ENCODE measurements at regions not wholly inside any gene's neighbourhood (a gene's known extent, or its start where the extent isn't known, plus 50 kb on each side); places are given as distances from the start of the nearest gene placed in this dataset.

GRCh38 chr4:3361896-3362295, 69.1 kb downstream of the RGS12 start:
- peaks cover 8% of the 10 kb centered on the region; the same call in 1 of the 2 replicates for H3K9me3 ChIP-seq (ENCODE audit: low read depth, low read length)
- H3K9ac ChIP-seq (ENCODE audit: insufficient read length), result no peak overlapping the region
- no peaks in the 10 kb centered on the region; the same call in 1 of the 2 replicates for H3K36me3 ChIP-seq (ENCODE audit: insufficient read depth, low read length)

GRCh38 chr4:3362431-3363287, 69.8 kb downstream of the RGS12 start:
- no peak overlapping the region for H3K9ac ChIP-seq (ENCODE audit: insufficient read length)
- H3K27ac ChIP-seq, result no peak overlapping the region
- no peak overlapping the region for H3K4me3 ChIP-seq
- no peak for TF ChIP-seq FOXP2 (optimal IDR thresholded peaks at IDR 0.05; ENCODE audit: control extremely low read depth, extremely low read length, insufficient read depth)
- TF ChIP-seq POLR2AphosphoS5 (IDR thresholded peaks at IDR 0.05; ENCODE audit: borderline replicate concordance, low read depth, low read length), result no peak
- no peak for TF ChIP-seq EZH2 (IDR thresholded peaks at IDR 0.05)
- H3K9me3 ChIP-seq (ENCODE audit: low read depth, low read length), result peaks cover under 1% of the 10 kb centered on the region; the same call in 1 of the 2 replicates
- no peak for DNase-seq (ENCODE audit: low read depth, low spot score)
- H3K36me3 ChIP-seq (ENCODE audit: insufficient read depth, low read length), result no peaks in the 10 kb centered on the region

More at GRCh38 chr4:3361896-3362295, 69.1 kb downstream of the RGS12 start:
- TF ChIP-seq EZH2 (IDR thresholded peaks at IDR 0.05) (no peak), FOXP2 (optimal IDR thresholded peaks at IDR 0.05; ENCODE audit: control extremely low read depth, extremely low read length, insufficient read depth) (no peak), POLR2AphosphoS5 (IDR thresholded peaks at IDR 0.05; ENCODE audit: borderline replicate concordance, low read depth, low read length) (no peak)
- Histone ChIP-seq H3K4me3 (no peak overlapping the region), H3K27ac (no peak overlapping the region)
- no peak for DNase-seq (ENCODE audit: low read depth, low spot score)

GRCh38 chr4:3363411-3364141, 70.8 kb downstream of the RGS12 start:
- Histone ChIP-seq H3K36me3 (ENCODE audit: insufficient read depth, low read length) (no peaks in the 10 kb centered on the region), H3K9me3 (ENCODE audit: low read depth, low read length) (no peaks in the 10 kb centered on the region), H3K9ac (ENCODE audit: insufficient read length) (no peak overlapping the region), H3K4me3 (no peak overlapping the region), H3K27ac (no peak overlapping the region)
- no peak for DNase-seq (ENCODE audit: low read depth, low spot score)
- no peak for TF ChIP-seq FOXP2 (optimal IDR thresholded peaks at IDR 0.05; ENCODE audit: control extremely low read depth, extremely low read length, insufficient read depth)
- no peak for TF ChIP-seq POLR2AphosphoS5 (IDR thresholded peaks at IDR 0.05; ENCODE audit: borderline replicate concordance, low read depth, low read length)
- TF ChIP-seq EZH2 (IDR thresholded peaks at IDR 0.05), result no peak

DNA sequence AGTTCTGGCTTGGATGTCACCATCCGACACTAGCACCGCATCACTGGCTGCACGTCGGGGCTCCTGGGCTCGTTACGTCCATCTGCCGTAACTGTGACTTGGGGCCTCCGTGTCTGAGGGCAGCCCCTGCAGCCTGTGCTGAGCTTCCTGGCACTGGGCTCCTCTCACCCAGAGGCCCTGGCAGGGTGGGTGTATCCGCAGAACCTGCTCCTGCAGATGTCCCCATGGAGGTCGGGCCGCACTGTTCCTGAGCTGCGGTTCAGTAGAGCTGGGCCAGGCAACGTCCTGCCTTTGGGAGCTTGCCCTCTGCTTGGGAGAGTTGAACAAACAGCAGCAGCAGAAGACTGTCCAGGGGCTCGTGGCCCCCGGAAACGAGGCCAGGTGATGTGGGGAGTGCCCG, 71.4 kb downstream of the RGS12 start:
- no peak for DNase-seq (ENCODE audit: low read depth, low spot score)
- Histone ChIP-seq H3K27ac (no peak overlapping the region), H3K9ac (ENCODE audit: insufficient read length) (no peak overlapping the region), H3K36me3 (ENCODE audit: insufficient read depth, low read length) (no peaks in the 10 kb centered on the region), H3K4me3 (no peak overlapping the region), H3K9me3 (ENCODE audit: low read depth, low read length) (no peaks in the 10 kb centered on the region)
- TF ChIP-seq FOXP2 (optimal IDR thresholded peaks at IDR 0.05; ENCODE audit: control extremely low read depth, extremely low read length, insufficient read depth) (no peak), POLR2AphosphoS5 (IDR thresholded peaks at IDR 0.05; ENCODE audit: borderline replicate concordance, low read depth, low read length) (no peak), EZH2 (IDR thresholded peaks at IDR 0.05) (no peak)

DNA sequence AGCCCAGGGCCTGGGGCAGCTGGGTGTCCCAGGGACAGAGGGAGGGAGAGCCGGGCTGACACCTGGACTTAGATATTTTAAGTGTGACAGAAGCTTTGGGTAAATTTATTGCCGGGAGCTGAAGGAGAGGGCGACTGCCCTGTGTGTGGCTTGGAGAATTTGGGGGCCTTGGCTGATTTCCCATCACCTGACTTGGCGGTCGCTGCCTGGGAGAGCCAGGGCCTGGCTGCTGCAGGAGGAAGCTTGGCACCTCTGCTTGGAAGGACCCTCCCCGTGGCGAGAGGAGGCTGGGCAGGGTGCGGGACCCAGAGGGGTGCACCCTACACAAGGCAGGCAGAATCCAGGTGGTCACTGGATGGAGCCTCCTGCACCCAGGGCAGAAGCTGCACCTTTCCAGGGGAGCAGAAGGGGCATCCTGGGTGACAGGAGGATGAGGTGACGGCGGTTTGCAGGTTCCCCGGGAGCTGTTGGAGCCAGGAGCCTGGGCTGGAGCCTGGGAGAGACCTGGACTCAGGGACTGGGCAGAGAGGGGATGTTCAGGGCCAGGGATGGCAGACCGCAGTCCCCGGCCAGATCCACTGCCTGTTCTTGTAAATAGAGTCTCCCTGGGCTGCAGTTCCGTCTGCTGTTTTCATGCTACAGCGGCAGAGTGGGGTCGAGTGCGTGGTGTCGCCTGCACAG, 72.0 kb downstream of the RGS12 start:
- no peak for DNase-seq (ENCODE audit: low read depth, low spot score)
- Histone ChIP-seq H3K27ac (no peak overlapping the region), H3K9me3 (ENCODE audit: low read depth, low read length) (no peaks in the 10 kb centered on the region), H3K36me3 (ENCODE audit: insufficient read depth, low read length) (no peaks in the 10 kb centered on the region), H3K9ac (ENCODE audit: insufficient read length) (no peak overlapping the region), H3K4me3 (no peak overlapping the region)
- TF ChIP-seq POLR2AphosphoS5 (IDR thresholded peaks at IDR 0.05; ENCODE audit: borderline replicate concordance, low read depth, low read length) (no peak), EZH2 (IDR thresholded peaks at IDR 0.05) (no peak), FOXP2 (optimal IDR thresholded peaks at IDR 0.05; ENCODE audit: control extremely low read depth, extremely low read length, insufficient read depth) (no peak)

GRCh38 chr4:3365326-3365725, 72.5 kb downstream of the RGS12 start:
- Histone ChIP-seq H3K4me3 (no peak overlapping the region), H3K9me3 (ENCODE audit: low read depth, low read length) (no peaks in the 10 kb centered on the region), H3K9ac (ENCODE audit: insufficient read length) (no peak overlapping the region), H3K27ac (no peak overlapping the region), H3K36me3 (ENCODE audit: insufficient read depth, low read length) (no peaks in the 10 kb centered on the region)
- no peak for DNase-seq (ENCODE audit: low read depth, low spot score)
- TF ChIP-seq EZH2 (IDR thresholded peaks at IDR 0.05) (no peak), POLR2AphosphoS5 (IDR thresholded peaks at IDR 0.05; ENCODE audit: borderline replicate concordance, low read depth, low read length) (no peak)

DNA sequence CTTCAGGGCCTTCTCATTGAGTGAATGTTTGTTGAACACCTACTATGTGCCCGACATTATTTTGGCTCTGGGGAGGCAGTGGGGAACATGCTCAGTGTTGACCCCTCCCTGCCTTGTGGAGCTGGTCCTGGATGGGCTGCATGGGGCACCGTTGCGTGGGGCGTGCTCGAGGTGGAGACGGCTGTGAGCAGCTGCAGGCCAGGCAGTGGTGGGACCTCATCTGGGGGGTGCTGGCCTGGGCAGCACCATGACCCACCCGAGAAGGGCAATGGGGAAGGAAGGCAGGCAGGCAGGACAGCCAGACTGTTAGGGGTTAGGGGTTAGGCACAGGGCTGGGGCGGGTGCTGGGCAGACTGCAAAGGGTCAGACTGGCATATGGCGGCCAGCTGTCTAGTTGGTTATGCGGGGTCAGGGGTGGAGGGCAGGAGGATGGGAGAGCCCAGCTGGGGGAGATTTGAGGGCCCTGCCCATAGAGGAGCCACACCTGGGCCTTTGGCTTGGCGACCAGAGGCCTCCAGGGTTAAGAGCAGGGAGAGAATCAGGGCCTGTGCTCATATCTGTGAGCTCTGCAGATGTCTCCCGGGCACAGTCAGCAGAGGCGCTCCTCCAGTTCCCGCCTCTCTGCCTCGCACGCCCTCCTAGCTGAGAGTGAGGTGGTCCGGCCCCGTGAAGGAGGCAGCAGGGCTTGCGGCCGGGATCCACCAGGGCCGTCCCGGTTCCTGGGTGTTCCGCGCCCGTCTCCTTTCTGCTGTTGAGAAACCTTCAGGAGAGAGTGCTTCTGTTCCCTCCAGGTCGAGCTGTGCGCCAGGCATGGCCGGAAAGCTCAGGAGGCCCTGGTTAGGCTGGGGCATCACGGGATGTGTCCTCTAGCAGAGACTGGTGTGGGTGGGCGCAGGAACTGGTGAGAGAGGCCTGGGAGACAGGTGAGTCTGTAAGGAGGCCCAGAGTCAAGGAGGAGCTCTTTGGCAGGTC, 73.3 kb downstream of the RGS12 start:
- DNase-seq (ENCODE audit: low read depth, low spot score), result no peak
- Histone ChIP-seq H3K9ac (ENCODE audit: insufficient read length) (no peak overlapping the region), H3K9me3 (ENCODE audit: low read depth, low read length) (no peaks in the 10 kb centered on the region), H3K4me3 (no peak overlapping the region), H3K27ac (no peak overlapping the region), H3K36me3 (ENCODE audit: insufficient read depth, low read length) (no peaks in the 10 kb centered on the region)
- TF ChIP-seq EZH2 (IDR thresholded peaks at IDR 0.05), result no peak

Measured in SK-N-MC (cell line).